Stimulated activated CD8-positive, alpha-beta memory T cell treated with anti-CD3 and anti-CD28 coated beads, Interleukin-7, amount 100 ng/mL, for 4 hours (primary cell): ENCODE measurements at regions not wholly inside any gene's neighbourhood (a gene's known extent, or its start where the extent isn't known, plus 50 kb on each side); places are given as distances from the start of the nearest gene placed in this dataset.
A peak's percentile ranks its signal among the peaks of the same experiment; 100 is the strongest.
"Not testable (repeated sequence)": the region's sequence is repeated elsewhere in the genome, so short reads cannot be mapped to it uniquely, and the experiment has no call there.

Experiments used
- DNase-seq, 2 donors: peaks; one replicate each; pipeline ENCODE4 v3.0.0-alpha.2; 2020; ENCODE audit warnings: low read depth in 2 of 2

DNA sequence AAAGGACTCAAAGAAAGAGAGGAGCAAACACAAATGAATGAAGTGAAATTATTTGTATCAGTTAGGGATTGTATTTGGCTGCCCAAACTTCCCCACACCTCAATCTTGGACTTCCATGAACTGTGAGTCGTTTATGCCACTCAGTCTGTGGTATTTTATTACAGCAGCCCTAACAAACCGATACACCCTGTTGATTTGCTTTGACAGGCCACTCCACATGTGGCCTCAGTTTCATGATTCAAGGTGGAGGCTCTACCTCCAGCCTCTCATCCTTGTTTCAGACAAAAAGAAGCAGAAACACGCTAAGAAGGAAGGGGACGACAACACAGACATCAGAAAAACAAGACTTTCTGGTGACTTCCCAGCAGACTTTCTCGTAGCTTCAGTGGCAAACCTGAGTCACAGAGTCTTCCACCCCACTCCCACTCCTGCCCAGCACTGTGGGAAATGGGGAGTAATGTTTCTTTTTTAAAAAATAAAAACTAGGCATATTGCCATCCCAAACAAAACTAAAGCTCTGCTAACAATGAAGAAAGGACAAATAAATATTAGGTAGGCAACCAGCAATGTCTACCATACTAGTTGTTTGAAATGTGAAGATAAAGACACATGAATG lies 52.2 kb upstream of the ABCA1 start:
- DNase-seq, result no peak

GRCh38 chr9:104981543-104982129 lies 53.7 kb upstream of the ABCA1 start:
- DNase-seq, result no peak

GRCh38 chr9:104982543-104982942 lies 54.6 kb upstream of the ABCA1 start:
- DNase-seq, result no peak

GRCh38 chr9:104983491-104983890 lies 55.5 kb upstream of the ABCA1 start:
- DNase-seq, result no peak

GRCh38 chr9:104984121-104984520 lies 56.2 kb upstream of the ABCA1 start:
- no peak for DNase-seq

GRCh38 chr9:104984542-104984941 lies 56.6 kb upstream of the ABCA1 start:
- no peak for DNase-seq

- DNase-seq, result no peak
These were observed 57.0 kb upstream of the ABCA1 start for GRCh38 chr9:104984948-104985347.

DNA sequence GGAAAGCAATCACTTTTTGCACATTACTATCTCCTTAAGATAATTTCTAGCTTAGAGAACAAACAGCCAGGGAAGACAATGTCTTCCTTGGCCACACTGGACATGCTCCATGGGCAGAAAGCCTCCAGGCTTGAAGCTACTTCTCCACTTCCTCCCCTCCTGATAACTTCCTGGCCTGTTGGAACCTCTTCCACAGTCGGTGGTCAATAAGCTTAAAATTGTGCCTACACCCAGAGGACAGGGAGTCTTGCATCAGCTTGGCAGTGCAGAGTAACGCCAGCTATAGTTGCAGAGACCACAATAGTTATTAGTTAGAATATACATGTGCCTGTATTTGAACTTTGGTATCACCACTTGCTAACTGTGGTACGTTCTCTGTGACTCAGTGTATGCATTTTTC lies 58.1 kb upstream of the ABCA1 start:
- DNase-seq, result no peak

- DNase-seq, result no peak
These were observed 59.8 kb upstream of the ABCA1 start for GRCh38 chr9:104987743-104988142.

DNA sequence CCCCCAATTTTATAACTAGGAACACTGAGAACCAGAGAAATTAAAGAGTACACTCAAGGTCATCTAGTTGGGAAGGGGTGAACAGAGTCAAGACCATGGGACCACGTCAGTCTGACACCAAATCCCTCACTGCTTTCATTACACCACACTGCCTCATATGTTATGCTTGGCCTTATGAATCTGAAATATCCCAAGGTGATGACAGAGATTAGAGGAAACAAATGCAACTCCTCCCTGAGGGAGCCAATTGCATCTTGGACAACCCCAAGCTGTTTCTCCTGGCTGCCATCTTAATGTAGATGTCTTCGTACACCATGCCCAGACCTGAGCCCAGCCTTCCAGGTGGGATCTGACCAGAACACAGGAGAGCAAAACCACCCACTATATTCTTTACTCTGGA lies 60.6 kb upstream of the ABCA1 start:
- DNase-seq, result no peak

DNA sequence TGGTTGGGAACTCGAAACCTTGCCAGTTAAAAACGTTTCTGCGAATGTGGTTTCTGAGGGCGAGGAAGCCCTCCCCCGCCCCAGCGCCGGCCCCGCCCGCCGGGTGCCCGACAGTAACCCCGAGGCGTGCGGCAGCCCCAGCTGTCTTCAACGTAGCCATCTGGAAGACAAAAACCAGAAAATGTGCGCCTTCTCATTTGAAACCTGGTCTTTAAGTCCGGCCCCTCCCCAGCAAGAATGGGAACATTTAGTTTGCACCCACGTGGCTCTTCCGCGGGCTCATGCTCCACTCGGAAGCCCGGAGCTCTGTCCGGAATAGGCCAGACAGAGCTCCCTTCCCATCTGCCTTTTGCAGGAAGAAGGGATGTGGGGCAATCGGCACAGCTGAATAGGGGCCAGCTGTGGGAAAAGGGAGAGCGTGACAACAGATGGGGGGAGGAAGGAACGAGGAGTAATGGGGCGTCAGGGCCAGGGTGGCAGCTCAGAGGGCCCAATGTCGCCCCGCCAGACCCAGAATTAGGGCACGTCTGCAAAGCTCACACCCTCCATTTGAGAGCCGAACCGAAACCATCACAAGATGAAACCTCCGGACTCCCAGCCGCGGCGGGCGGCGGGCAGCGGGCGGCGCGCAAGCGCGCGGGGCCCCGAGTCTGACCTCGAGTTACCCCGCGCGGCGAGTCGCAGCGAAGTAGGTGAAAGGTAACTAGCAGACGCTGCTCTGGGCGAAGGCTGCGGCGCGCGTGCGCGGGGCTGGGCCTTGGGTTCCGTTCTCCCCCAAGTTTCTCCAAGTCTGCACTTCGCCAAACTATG lies 63.4 kb upstream of the ABCA1 start:
- peak; percentile 61 to 79 for DNase-seq

DNA sequence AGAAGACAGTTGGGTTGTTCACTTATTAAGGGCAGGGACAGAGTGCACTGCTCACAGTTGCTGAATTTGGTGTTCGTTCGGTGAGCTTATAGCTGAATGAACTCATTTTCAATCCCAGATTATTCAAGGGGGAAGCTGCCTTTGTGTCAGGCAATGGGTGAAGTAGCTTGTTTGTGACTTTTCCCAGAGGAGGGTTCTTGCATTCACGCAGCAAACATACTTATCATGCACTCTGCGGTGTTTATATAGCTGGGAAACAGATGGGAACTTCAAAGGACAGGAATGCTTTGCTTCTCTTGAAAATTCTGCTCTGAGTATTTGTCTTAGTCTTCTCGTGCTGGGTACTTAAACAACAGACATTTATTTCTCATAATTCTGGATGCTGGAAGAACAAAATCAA lies 64.7 kb upstream of the ABCA1 start:
- DNase-seq, result no peak

- DNase-seq, result no peak
These were observed 65.5 kb upstream of the ABCA1 start for GRCh38 chr9:104993291-104993963.

GRCh38 chr9:104997536-104997935 lies 69.6 kb upstream of the ABCA1 start:
- DNase-seq, result no peak

- DNase-seq, result no peak
These were observed 71.2 kb upstream of the ABCA1 start for GRCh38 chr9:104999136-104999535.

GRCh38 chr9:105000529-105000928 lies 72.6 kb upstream of the ABCA1 start:
- DNase-seq, result not testable (repeated sequence)

DNA sequence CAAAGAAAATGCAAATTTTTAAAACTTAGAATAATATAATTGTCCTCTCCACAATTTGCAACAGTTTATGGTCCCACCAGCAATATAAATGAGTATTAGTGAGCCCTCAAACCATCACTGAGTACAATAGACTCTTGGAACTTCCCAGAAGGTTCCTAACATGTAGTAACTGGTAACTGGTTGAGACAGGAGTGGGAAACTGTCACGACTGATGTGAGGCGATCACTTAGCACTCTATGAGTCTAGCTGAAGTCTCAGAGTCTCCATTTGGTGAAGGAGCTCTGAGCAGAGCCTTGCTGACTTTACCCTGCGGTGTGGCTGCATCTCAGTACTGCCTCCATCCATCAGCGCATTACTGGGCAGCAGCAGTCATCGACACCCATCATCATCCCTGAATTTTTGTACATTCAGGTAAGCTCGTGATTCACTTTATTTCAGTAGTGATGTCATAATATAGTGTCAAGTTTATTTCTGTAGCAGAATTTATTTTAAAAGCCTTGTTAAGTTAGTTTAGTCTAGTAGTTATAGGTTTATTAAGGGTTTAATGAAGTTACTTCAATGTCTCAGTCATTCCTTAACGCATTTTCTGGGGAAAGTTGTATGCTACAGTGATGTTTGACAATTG lies 76.6 kb upstream of the ABCA1 start:
- no peak for DNase-seq

GRCh38 chr9:105005186-105005585 lies 77.2 kb upstream of the ABCA1 start:
- DNase-seq, result no peak

DNA sequence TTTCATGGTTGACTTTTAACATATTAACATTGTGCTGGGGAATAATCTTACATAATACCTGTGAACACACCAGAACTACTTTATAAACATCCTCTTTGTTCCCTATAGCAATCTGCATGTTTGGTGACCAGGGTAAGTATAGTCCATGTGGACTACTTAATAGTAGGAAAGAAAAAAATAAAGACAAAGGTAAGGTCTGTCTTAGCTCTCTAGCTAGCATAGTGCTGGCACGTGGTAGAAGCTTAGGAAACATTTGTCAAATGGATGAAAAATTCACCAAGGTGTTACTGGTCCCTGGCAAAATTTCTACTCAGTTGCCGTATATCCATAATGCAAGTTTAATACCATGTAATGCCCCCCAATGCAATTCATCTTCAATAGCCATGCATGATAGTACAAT lies 78.6 kb upstream of the ABCA1 start:
- DNase-seq, result no peak

DNA sequence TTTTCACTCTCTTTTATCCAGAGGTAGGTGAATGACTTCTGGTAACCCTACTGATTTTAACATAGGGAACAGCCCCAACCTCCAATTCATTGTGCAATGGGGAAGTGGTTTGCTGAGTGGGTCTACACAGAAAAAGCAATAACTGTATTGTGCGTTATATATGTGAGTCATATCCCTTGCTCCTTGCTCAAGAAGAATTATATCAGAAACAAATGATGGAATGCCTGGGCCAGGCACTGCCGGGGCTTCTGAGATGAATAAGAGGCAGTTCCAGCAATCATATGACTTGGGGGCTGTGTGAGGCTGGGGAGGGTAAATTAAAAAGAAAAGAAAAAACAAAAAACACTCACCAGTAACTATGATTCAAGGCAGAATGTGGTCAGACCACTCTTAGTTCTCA lies 79.2 kb upstream of the ABCA1 start:
- DNase-seq, result no peak

DNA sequence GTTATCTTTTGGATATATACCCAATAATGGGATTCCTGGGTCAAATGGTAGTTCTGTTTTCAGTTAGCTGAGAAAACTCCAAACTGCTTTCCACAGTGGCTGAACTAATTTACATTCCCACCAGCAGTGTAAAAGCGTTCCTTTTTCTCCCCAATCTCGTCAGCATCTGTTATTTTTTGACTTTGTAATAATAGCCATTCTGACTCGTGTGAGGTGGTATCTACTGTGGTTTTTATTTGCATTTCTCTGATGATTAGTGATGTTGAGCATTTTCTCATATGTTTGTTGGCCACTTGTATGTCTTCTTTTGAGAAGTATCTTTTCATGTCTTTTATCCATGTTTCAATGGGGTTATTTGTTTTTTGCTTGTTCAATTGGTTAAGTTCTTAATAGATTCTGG lies 82.1 kb upstream of the ABCA1 start:
- not testable (repeated sequence) for DNase-seq

DNA sequence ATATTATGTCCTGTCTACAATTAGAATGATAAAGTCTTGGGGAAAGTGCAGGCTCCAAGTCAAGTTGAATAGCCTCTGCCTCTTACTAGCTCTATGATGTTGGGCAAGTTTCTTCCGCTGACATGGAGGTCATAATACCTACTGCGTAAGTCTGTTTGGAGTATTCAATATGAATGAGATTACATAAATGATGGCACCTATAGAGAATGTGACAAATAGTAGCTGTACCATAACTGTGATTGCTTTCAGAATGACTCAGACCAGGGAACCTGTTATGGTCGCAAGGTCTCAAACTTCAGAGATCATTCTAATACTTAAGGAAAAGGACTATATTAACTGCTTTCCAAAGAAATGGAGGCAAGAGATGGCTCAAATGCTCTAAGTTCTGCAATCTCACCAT lies 94.0 kb upstream of the ABCA1 start:
- DNase-seq, result no peak
